ENCODE measurements at regions not wholly inside any gene's neighbourhood (a gene's known extent, or its start where the extent isn't known, plus 50 kb on each side); places are given as distances from the start of the nearest gene placed in this dataset.
"Not testable (repeated sequence)": the region's sequence is repeated elsewhere in the genome, so short reads cannot be mapped to it uniquely, and the experiment has no call there.

DNA sequence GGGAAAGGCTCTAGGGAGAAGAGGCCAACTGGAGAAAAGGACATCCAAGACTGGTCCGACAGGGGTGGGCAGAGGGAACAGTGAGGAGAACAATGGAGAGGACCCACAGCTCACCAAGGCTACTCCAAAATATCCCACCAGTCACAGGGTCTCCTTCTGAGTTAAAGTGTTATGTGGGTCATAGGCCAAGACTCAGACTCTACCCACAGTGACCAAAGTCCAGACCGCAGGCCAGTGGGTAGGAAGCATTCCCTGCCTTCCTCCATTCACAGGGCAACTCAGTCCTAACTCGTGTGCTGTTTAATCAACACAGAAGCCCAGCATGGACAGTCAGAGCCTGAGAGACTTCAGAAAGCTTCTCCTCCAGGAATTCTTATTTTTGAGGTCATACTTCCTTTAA, 260.6 kb downstream of the SMAD2 start:
- Histone ChIP-seq H3K79me2 (ENCODE audit: control insufficient read depth, insufficient read depth, low read length) (no peaks in the 10 kb centered on the region), H4K8ac (ENCODE audit: low read depth, low read length) (no peak overlapping the region), H4K5ac (ENCODE audit: low read length) (no peak overlapping the region), H3K23ac (ENCODE audit: low read length) (no peak overlapping the region), H3K56ac (ENCODE audit: low read length) (no peak overlapping the region), H3K9ac (ENCODE audit: low read length) (no peak overlapping the region), H3K4me1 (ENCODE audit: control insufficient read depth, low read depth, low read length) (no peaks in the 10 kb centered on the region), H3K36me3 (ENCODE audit: control insufficient read depth, insufficient read depth, low read length) (no peaks in the 10 kb centered on the region), H3K27me3 (ENCODE audit: insufficient read depth, low read length, poor library complexity) (no peaks in the 10 kb centered on the region), H3K18ac (ENCODE audit: low read length) (no peak overlapping the region), H3K4me2 (ENCODE audit: low read length) (no peak overlapping the region), H3K4ac (ENCODE audit: low read depth, low read length) (no peak overlapping the region), H2AK5ac (ENCODE audit: low read length) (no peak overlapping the region), H3K4me3 (ENCODE audit: low read length) (no peak overlapping the region), H2BK5ac (ENCODE audit: low read length) (no peak overlapping the region), H2BK15ac (replicated peaks; ENCODE audit: low read depth) (no peak overlapping the region), H3K79me1 (ENCODE audit: low read length) (no peaks in the 10 kb centered on the region), H3K27ac (ENCODE audit: low read depth, low read length) (no peak overlapping the region), H2BK120ac (ENCODE audit: low read depth, low read length) (no peak overlapping the region)
- DNase-seq, result no peak
- WGBS (ENCODE audit: extremely low coverage, insufficient coverage, low lambda C conversion rate), result no CpG with 5 or more reads among the region's 3 CpGs

DNA sequence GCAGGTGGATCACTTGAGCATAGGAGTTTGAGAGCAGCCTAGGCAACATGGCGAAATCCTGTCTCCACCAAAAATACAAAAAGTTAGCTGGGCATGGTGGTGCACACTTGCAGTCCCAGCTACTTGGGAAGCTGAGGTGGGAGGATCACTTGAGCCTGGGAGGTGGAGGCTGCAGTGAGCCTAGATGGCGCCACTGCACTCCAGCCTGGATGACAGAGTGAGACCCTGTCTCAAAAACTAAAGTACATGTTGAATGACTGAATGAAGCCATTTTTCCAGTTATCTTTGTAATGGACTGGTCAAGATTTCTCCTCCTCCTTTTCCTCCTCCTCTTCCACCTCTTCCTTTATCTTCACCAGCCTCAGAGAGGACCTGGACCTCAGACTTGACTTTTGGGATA, 272.0 kb downstream of the SMAD2 start:
- Histone ChIP-seq H2BK120ac (ENCODE audit: low read depth, low read length) (no peak overlapping the region), H3K4me1 (ENCODE audit: control insufficient read depth, low read depth, low read length) (no peaks in the 10 kb centered on the region), H2BK15ac (replicated peaks; ENCODE audit: low read depth) (no peak overlapping the region)

DNA sequence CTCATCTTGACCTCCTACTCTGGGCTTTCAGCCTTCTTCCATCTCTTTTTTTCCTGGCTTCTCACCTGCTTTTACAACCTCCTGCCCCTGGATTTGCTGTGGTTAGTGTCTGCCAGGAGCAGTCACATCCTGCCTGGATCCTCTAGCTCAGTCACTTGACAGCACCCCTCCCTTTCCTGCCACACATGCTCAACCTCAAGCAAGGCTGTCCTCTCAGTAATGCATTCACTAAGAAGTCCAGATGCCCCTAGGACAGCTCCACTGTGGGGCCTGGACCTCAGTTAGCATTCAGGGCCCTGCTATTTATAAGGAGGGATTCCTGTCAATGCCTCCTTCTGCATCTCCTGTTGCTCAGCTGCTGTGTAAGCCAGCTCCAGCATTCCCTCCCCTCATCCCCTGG, 275.5 kb downstream of the SMAD2 start:
- Histone ChIP-seq H2BK5ac (ENCODE audit: low read length) (no peak overlapping the region), H3K36me3 (ENCODE audit: control insufficient read depth, insufficient read depth, low read length) (no peaks in the 10 kb centered on the region), H4K5ac (ENCODE audit: low read length) (no peak overlapping the region), H3K18ac (ENCODE audit: low read length) (no peak overlapping the region), H3K4ac (ENCODE audit: low read depth, low read length) (no peak overlapping the region), H3K23ac (ENCODE audit: low read length) (no peak overlapping the region), H3K56ac (ENCODE audit: low read length) (no peak overlapping the region), H2BK120ac (ENCODE audit: low read depth, low read length) (no peak overlapping the region), H3K27me3 (ENCODE audit: insufficient read depth, low read length, poor library complexity) (no peaks in the 10 kb centered on the region), H3K4me1 (ENCODE audit: control insufficient read depth, low read depth, low read length) (no peaks in the 10 kb centered on the region), H3K4me3 (ENCODE audit: low read length) (no peak overlapping the region), H3K79me2 (ENCODE audit: control insufficient read depth, insufficient read depth, low read length) (no peaks in the 10 kb centered on the region), H3K4me2 (ENCODE audit: low read length) (no peak overlapping the region), H4K8ac (ENCODE audit: low read depth, low read length) (no peak overlapping the region), H3K79me1 (ENCODE audit: low read length) (no peaks in the 10 kb centered on the region), H3K9ac (ENCODE audit: low read length) (no peak overlapping the region), H2BK15ac (replicated peaks; ENCODE audit: low read depth) (no peak overlapping the region), H3K27ac (ENCODE audit: low read depth, low read length) (no peak overlapping the region), H2AK5ac (ENCODE audit: low read length) (no peak overlapping the region)
- no peak for DNase-seq

More for the DNA sequence above, 272.0 kb downstream of the SMAD2 start:
- H3K27me3 ChIP-seq (ENCODE audit: insufficient read depth, low read length, poor library complexity), result no peaks in the 10 kb centered on the region
- no peaks in the 10 kb centered on the region for H3K36me3 ChIP-seq (ENCODE audit: control insufficient read depth, insufficient read depth, low read length)
- no peak for DNase-seq
- no peaks in the 10 kb centered on the region for H3K79me2 ChIP-seq (ENCODE audit: control insufficient read depth, insufficient read depth, low read length)
- no peak overlapping the region for H2AK5ac ChIP-seq (ENCODE audit: low read length)
- WGBS (ENCODE audit: extremely low coverage, insufficient coverage, low lambda C conversion rate), result no CpG with 5 or more reads among the region's 2 CpGs
- H3K4me2 ChIP-seq (ENCODE audit: low read length), result no peak overlapping the region
- no peak overlapping the region for H3K18ac ChIP-seq (ENCODE audit: low read length)
- no peak overlapping the region for H3K27ac ChIP-seq (ENCODE audit: low read depth, low read length)
- H3K9ac ChIP-seq (ENCODE audit: low read length), result no peak overlapping the region
- no peak overlapping the region for H3K4me3 ChIP-seq (ENCODE audit: low read length)
- H3K56ac ChIP-seq (ENCODE audit: low read length), result no peak overlapping the region
- no peak overlapping the region for H3K23ac ChIP-seq (ENCODE audit: low read length)
- H2BK5ac ChIP-seq (ENCODE audit: low read length), result no peak overlapping the region
- no peak overlapping the region for H3K4ac ChIP-seq (ENCODE audit: low read depth, low read length)
- no peak overlapping the region for H4K5ac ChIP-seq (ENCODE audit: low read length)
- no peaks in the 10 kb centered on the region for H3K79me1 ChIP-seq (ENCODE audit: low read length)
- no peak overlapping the region for H4K8ac ChIP-seq (ENCODE audit: low read depth, low read length)

DNA sequence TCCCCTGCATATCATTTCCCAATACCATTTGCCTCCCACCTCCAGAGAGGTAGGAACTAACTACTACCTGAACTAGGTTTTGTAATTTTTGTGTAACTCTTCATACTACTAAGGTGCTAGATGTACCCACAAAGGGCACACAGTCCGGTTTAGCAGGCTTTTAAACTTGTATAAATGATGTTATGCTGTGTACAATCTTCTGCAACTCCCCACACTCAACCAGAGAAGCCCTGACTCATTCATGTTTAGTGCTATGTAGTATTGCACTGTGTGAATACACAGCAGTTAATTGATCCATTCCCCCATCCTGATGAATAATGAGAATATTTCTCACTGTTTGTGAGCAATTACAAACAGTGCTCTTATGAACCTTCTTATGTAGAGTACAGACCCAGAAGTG, 285.6 kb downstream of the SMAD2 start:
- Histone ChIP-seq H3K79me1 (ENCODE audit: low read length) (no peaks in the 10 kb centered on the region), H3K4me3 (ENCODE audit: low read length) (no peak overlapping the region), H3K36me3 (ENCODE audit: control insufficient read depth, insufficient read depth, low read length) (no peaks in the 10 kb centered on the region), H3K23ac (ENCODE audit: low read length) (no peak overlapping the region), H3K79me2 (ENCODE audit: control insufficient read depth, insufficient read depth, low read length) (no peaks in the 10 kb centered on the region), H3K4me1 (ENCODE audit: control insufficient read depth, low read depth, low read length) (no peaks in the 10 kb centered on the region), H2BK15ac (replicated peaks; ENCODE audit: low read depth) (no peak overlapping the region), H2AK5ac (ENCODE audit: low read length) (no peak overlapping the region), H3K18ac (ENCODE audit: low read length) (no peak overlapping the region), H3K9ac (ENCODE audit: low read length) (no peak overlapping the region), H3K56ac (ENCODE audit: low read length) (no peak overlapping the region), H2BK120ac (ENCODE audit: low read depth, low read length) (no peak overlapping the region), H4K5ac (ENCODE audit: low read length) (no peak overlapping the region), H2BK5ac (ENCODE audit: low read length) (no peak overlapping the region), H3K4me2 (ENCODE audit: low read length) (no peak overlapping the region), H3K4ac (ENCODE audit: low read depth, low read length) (no peak overlapping the region), H4K8ac (ENCODE audit: low read depth, low read length) (no peak overlapping the region), H3K27me3 (ENCODE audit: insufficient read depth, low read length, poor library complexity) (no peaks in the 10 kb centered on the region), H3K27ac (ENCODE audit: low read depth, low read length) (no peak overlapping the region)
- no CpG with 5 or more reads among the region's 1 CpG for WGBS (ENCODE audit: extremely low coverage, insufficient coverage, low lambda C conversion rate)
- no peak for DNase-seq

DNA sequence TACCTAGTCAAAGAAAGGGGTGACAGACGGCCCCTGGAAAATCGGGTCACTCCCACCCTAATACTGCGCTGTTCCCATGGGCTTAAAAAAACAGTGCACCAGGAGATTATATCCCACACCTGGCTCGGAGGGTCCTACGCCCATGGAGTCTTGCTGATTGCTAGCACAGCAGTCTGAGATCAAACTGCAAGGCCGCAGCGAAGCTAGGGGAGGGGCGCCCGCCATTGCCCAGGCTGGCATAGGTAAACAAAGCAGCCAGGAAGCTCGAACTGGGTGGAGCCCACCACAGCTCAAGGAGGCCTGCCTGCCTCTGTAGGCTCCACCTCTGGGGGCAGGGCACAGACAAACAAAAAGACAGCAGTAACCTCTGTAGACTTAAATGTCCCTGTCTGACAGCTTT, 292.9 kb downstream of the SMAD2 start:
- H3K36me3 ChIP-seq (ENCODE audit: control insufficient read depth, insufficient read depth, low read length); H3K9ac ChIP-seq (ENCODE audit: low read length); DNase-seq; H3K79me1 ChIP-seq (ENCODE audit: low read length); H3K4ac ChIP-seq (ENCODE audit: low read depth, low read length); H3K4me1 ChIP-seq (ENCODE audit: control insufficient read depth, low read depth, low read length); H3K27me3 ChIP-seq (ENCODE audit: insufficient read depth, low read length, poor library complexity); H3K18ac ChIP-seq (ENCODE audit: low read length); H4K8ac ChIP-seq (ENCODE audit: low read depth, low read length); H2AK5ac ChIP-seq (ENCODE audit: low read length); H3K79me2 ChIP-seq (ENCODE audit: control insufficient read depth, insufficient read depth, low read length); H2BK120ac ChIP-seq (ENCODE audit: low read depth, low read length); H3K56ac ChIP-seq (ENCODE audit: low read length); H3K27ac ChIP-seq (ENCODE audit: low read depth, low read length); H3K4me3 ChIP-seq (ENCODE audit: low read length); H3K4me2 ChIP-seq (ENCODE audit: low read length); H2BK5ac ChIP-seq (ENCODE audit: low read length); H4K5ac ChIP-seq (ENCODE audit: low read length); H3K23ac ChIP-seq (ENCODE audit: low read length); H2BK15ac ChIP-seq (replicated peaks; ENCODE audit: low read depth): not testable (repeated sequence)
- no CpG with 5 or more reads among the region's 10 CpGs for WGBS (ENCODE audit: extremely low coverage, insufficient coverage, low lambda C conversion rate)

DNA sequence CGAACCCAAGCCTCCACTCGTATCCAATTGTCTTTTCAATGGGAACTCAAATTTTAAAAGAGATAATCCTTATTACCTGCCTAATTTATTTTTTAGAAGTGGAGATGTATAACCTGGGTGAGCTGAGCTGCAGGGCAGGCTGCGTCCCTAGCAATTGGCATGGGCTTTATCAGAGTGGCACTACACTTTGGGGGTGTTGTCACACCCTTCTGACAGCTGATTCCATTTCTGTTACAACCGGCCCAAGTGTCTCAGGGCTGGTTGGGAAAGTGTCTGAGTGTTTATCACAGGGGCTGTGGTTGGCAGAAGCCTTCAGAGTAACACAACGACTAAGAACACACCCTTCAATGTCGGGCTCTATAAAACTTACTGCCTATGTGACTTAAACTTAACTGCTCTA, 295.0 kb downstream of the SMAD2 start:
- Histone ChIP-seq H2BK15ac (replicated peaks; ENCODE audit: low read depth) (no peak overlapping the region), H3K79me1 (ENCODE audit: low read length) (no peaks in the 10 kb centered on the region), H3K4me2 (ENCODE audit: low read length) (no peak overlapping the region), H4K8ac (ENCODE audit: low read depth, low read length) (no peak overlapping the region), H3K27ac (ENCODE audit: low read depth, low read length) (no peak overlapping the region), H3K56ac (ENCODE audit: low read length) (no peak overlapping the region), H4K5ac (ENCODE audit: low read length) (no peak overlapping the region), H3K9ac (ENCODE audit: low read length) (no peak overlapping the region), H3K4me1 (ENCODE audit: control insufficient read depth, low read depth, low read length) (no peaks in the 10 kb centered on the region), H2AK5ac (ENCODE audit: low read length) (no peak overlapping the region), H2BK120ac (ENCODE audit: low read depth, low read length) (no peak overlapping the region), H2BK5ac (ENCODE audit: low read length) (no peak overlapping the region), H3K4me3 (ENCODE audit: low read length) (no peak overlapping the region), H3K36me3 (ENCODE audit: control insufficient read depth, insufficient read depth, low read length) (no peaks in the 10 kb centered on the region), H3K18ac (ENCODE audit: low read length) (no peak overlapping the region), H3K4ac (ENCODE audit: low read depth, low read length) (no peak overlapping the region), H3K23ac (ENCODE audit: low read length) (no peak overlapping the region), H3K27me3 (ENCODE audit: insufficient read depth, low read length, poor library complexity) (no peaks in the 10 kb centered on the region), H3K79me2 (ENCODE audit: control insufficient read depth, insufficient read depth, low read length) (no peaks in the 10 kb centered on the region)
- no CpG with 5 or more reads among the region's 6 CpGs for WGBS (ENCODE audit: extremely low coverage, insufficient coverage, low lambda C conversion rate)
- no peak for DNase-seq

Data from mesendoderm (in vitro differentiated cells).